D721Med (cell line): ENCODE measurements at regions not wholly inside any gene's neighbourhood (a gene's known extent, or its start where the extent isn't known, plus 50 kb on each side); places are given as distances from the start of the nearest gene placed in this dataset.

Experiments used
- DNase-seq: peaks from one replicate; pipeline ENCODE4 v3.0.0; 2011; ENCODE audit warnings: low spot score; ENCODE audit not compliant: insufficient read length
- FAIRE-seq: peaks from 2 replicates; lab custom pipeline; 2011; peaks lifted over from hg19 to GRCh38; lab: Jason Lieb, UNC
- CTCF ChIP-seq: IDR thresholded peaks from 2 replicates; pipeline ENCODE4 v1.5.1; 2012; ENCODE audit warnings: mild to moderate bottlenecking, control low read depth; ENCODE audit not compliant: insufficient read depth; ENCODE audit errors: missing control alignments

GRCh38 chr13:29713839-29714238 lies 118.4 kb upstream of the SLC7A1 start:
- FAIRE-seq (no peak), DNase-seq (no peak)
- TF ChIP-seq CTCF: peak; percentile 38

DNA sequence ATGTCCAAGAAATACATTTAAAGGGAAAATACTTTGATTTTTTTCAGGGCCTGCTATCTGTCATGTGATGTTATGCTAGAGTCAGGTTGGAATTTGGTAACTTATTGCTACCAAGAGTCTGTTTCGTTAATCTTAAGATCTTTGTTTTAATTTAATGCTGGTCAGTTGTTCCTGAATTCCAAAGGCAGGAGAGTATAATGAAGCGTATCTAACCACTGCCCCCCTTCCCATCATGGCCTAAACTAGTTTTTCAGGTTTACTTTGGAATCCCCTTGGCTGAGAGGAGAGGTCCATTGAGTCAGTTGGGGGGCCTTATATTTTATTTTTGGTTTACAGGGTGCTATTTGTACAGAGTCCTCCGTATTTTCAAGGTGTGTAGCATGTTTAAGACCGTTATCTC lies 116.3 kb upstream of the SLC7A1 start:
- no peak for DNase-seq
- no peak for TF ChIP-seq CTCF
- no peak for FAIRE-seq

DNA sequence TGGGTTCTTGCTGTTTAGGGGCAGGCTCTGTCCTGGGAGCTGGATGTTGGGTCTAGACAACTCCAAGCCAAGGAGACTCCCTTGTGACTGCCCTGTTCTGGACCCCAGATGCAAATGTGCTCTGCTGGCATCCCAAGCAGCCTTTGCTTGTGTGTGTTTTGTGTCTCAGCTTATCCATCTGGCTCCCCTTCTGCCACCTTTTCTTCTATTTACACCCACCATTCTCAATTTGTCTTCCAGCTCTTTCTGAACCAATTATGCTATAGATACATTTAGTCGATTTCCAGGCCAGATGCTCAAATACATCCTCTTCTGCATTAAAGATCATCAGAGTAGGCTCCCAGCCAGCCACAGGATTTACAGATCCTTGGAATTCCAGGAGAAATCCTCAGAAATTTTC lies 115.0 kb upstream of the SLC7A1 start:
- no peak for DNase-seq
- no peak for TF ChIP-seq CTCF
- FAIRE-seq: no peak

DNA sequence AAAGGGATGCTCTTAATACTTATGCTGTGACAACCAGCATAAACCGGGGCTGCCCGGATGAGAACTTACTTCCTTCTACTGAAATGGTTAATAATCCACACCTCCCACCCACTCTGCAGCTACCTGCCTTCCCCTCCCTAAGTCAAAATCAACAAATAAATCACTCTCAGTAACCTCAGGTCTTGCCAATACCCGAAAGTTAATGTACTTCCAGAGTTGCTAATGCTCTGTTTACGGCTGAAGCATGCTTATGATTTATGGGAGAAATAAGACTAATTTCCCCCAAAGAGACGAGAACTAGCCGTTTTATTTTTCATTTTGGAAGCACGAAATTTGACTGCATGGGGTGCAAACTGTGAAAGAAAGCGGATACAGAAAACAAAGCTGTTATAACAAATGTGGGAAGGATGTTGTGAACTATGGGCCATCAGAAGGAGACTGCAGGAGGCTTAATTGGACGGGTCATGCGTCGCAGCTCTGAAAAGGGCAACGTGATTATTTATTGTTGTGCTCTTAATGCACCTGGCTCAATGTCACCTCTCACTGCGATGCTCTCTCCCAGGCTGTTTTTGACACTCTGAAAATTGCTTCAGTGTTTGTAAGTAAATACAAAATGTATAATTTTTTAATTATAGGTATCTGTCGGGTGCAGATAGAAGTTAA lies 114.0 kb upstream of the SLC7A1 start:
- no peak for TF ChIP-seq CTCF
- DNase-seq: no peak
- no peak for FAIRE-seq

DNA sequence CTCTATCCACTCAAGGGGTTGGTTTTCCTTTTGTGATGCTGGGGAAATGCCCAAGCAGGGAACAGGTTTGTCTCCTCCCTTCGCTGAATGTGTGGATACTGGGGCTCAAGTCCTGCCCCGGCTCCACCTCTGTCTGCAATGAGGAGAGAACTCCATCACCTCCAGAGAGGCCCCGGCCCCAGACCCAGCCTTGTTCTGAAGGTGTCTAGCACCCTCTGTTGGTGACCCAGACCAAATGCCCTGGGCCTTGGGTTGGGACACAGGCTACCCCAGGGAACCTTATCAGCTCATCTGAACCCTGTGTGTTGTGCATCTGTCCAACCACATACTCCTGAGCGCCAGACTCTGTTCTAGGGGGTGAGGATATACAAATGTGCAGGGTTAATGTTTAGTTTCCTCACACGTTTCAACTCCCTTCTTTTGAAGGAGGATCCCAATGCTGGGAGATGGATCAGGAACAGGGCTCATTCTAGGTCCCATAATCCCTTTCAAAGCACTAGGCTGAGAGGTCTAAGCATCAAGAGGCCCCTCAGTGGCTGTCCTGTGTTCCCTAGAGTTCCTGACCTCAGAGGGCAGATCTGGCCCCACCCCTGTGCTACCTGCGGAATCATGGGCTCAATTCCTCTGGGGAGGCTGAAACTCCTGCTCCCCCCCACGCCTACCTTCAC lies 112.5 kb upstream of the SLC7A1 start:
- FAIRE-seq: no peak
- peak; percentile 57 for TF ChIP-seq CTCF
- DNase-seq: no peak

- TF ChIP-seq CTCF: no peak
- FAIRE-seq: no peak
- no peak for DNase-seq
Measured at GRCh38 chr13:29706923-29707322, 111.4 kb upstream of the SLC7A1 start.

GRCh38 chr13:29704648-29705047 lies 109.2 kb upstream of the SLC7A1 start:
- TF ChIP-seq CTCF: no peak
- DNase-seq: no peak
- FAIRE-seq: no peak
